NCI-H345 (cell line): ENCODE measurements at regions not wholly inside any gene's neighbourhood (a gene's known extent, or its start where the extent isn't known, plus 50 kb on each side); places are given as distances from the start of the nearest gene placed in this dataset.
"Not testable (repeated sequence)": the region's sequence is repeated elsewhere in the genome, so short reads cannot be mapped to it uniquely, and the experiment has no call there.

ENCODE experiments used
- DNase-seq: peaks from one replicate; lab custom pipeline; 2025; lab: John Stamatoyannopoulos, UW

- DNase-seq = no peak
Measured at GRCh38 chr4:57875829-57876392, 765.7 kb upstream of the IGFBP7 start.

GRCh38 chr4:57866468-57867171 lies 756.4 kb upstream of the IGFBP7 start:
- no peak for DNase-seq

GRCh38 chr4:57865264-57865663 lies 755.1 kb upstream of the IGFBP7 start:
- no peak for DNase-seq

DNA sequence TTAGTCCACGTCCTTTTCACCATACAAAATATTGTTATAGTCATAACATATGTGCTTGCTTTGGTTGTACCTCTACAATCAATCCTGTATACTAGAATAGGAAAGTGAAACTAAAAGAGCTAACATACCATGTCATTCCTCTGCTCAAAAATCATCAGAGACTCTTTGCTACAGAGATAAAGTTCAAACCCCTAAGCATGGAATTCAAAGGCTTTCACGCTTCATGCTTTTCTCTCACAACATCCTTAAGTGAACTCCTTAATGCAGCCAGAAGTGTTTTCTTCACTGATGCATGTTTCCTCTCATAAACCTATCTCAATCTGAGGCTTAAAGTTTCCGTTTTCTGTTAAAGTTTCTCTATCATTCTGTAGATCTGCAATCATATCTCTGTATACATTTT lies 744.6 kb upstream of the IGFBP7 start:
- no peak for DNase-seq

DNA sequence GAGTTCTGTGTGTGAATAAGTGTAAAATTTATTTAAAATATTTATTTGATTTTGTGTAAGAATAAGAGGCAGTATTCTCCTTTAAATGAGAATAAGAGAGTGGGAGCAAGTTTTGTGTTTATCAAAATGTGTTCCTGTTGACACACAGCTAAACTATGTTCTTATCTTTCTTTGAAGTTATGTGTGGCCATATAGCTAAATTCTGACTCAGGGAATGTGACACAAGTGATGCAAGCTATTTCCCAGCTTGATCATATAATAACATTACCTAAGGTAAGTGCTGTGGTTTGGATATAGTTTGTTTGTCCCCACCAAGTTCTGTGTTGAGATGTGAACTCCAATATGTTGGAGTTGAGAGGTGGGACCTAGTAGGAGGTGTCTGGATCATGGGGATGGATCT lies 740.0 kb upstream of the IGFBP7 start:
- no peak for DNase-seq

GRCh38 chr4:57832083-57832482 lies 721.9 kb upstream of the IGFBP7 start:
- DNase-seq = no peak

DNA sequence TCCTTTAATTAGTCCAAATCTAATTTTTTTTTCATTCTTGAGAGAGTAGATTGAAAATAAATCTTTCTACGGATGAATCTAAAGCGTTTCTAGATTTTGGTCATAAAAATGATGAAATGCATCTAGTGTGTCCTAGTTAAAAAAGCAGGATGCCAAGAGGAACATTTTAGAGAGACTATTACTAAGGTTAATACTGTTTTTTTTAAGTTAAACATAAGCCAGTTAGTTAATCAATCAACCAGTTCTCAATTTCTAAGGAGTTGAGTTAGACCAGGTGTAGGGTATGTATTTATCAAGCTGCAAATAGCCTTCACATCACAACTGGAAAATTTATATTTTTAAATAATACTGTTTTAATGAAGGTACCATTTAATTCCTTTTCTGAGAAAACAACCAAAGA lies 679.5 kb upstream of the IGFBP7 start:
- DNase-seq = no peak

- DNase-seq = no peak
Measured at GRCh38 chr4:57777876-57778275, 667.7 kb upstream of the IGFBP7 start.

DNA sequence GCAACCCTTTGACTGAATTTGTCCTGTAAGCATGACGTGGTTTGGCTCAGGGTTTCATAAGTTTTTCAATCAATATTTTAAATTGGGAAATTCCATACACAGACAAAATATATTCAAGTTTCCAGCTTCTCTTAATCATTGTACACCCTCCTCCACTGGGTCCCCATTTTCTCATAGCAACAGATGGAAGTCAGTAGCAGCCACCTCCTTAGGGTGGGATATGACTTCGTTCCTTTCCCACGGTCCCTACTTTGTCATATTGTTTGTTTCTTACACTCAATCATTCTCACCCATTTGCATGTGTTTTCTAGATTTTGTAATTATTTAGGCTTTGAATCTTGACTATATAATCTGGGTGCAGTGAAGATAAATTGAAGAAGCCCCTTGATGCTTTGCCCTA lies 664.5 kb upstream of the IGFBP7 start:
- no peak for DNase-seq

- no peak for DNase-seq
Measured at GRCh38 chr4:57774171-57774570, 664.0 kb upstream of the IGFBP7 start.

- no peak for DNase-seq
Measured at GRCh38 chr4:57766341-57766740, 656.2 kb upstream of the IGFBP7 start.

GRCh38 chr4:57764856-57765255 lies 654.7 kb upstream of the IGFBP7 start:
- no peak for DNase-seq

- DNase-seq = no peak
Measured at GRCh38 chr4:57763070-57763469, 652.9 kb upstream of the IGFBP7 start.

DNA sequence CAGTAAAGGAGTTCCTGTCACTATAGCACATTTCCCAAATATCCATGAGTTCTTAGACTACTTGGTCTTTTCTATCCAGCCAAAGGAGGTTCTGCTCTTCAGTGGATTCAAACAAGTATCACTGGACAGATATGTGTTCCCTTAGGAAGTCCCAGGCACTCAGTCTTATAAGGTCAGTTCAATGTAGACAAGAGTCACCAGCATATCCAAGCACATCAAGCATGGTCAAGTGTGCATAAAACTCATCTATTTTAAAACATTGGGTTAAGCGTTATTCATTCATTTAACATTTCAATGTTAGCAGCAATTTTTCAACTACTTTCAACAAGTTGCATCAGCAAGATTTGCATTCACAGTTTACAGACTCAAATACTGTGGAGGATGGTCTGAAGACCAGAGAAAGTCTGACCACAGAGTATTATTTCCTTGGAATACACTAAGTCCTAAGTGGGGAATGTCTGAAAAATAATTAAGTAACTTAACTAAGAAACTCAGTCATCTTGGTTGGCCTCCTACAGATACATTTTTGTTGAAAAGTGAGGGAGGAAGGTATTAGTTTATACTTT lies 630.5 kb upstream of the IGFBP7 start:
- no peak for DNase-seq

- no peak for DNase-seq
Measured at GRCh38 chr4:57736781-57737180, 626.6 kb upstream of the IGFBP7 start.

DNA sequence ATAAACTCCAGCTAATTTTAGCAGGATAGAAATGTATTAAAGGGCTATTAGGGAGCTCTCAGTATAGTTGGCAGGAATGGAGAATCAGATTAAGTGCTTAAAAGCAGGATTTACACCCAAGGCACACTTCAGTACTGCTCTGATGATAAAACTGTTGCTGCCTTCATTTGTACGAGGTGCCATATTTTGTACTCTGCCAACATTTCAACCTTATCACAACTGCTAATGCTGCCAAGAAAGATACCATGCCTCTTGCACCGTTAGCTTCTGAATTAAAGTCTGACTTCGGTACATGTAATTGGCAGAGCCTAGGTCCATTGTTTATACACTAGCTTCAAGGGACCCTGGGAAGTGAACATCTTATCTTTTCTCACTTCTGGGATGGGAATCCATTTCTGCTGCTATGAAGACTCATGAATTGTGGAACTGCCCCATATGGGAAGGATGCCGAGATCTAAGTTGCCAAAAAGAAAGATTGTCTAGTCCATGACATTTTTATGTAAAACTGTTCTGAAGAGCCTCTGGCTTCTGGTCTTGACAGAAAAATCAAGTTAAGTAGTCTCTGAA lies 624.0 kb upstream of the IGFBP7 start:
- no peak for DNase-seq

- DNase-seq = not testable (repeated sequence)
Measured at GRCh38 chr4:57729775-57730570, 619.8 kb upstream of the IGFBP7 start.

GRCh38 chr4:57726154-57726553 lies 616.0 kb upstream of the IGFBP7 start:
- no peak for DNase-seq

DNA sequence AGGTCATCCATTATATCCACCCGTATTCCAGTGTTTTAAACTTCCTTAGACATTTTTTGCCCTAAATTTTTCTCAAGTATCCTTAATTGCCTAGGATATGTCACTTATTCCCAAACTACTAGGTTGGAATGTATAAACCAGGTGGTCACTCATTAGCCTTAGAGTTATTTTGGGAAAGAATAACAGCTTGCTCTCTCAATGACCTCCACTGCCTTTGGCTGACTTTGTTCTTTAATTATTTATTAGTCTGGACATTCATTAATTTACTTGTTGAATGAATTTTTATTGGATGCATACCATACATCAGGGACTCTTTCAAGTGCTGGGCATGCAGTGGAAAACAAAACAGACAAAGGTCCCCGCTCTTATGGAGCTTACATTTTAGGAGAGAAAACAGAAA lies 609.3 kb upstream of the IGFBP7 start:
- DNase-seq = no peak

- DNase-seq = not testable (repeated sequence)
Measured at GRCh38 chr4:57714313-57714712, 604.1 kb upstream of the IGFBP7 start.

- no peak for DNase-seq
Measured at GRCh38 chr4:57710053-57710452, 599.9 kb upstream of the IGFBP7 start.

GRCh38 chr4:57691370-57691769 lies 581.2 kb upstream of the IGFBP7 start:
- no peak for DNase-seq
